IMR-90 (cell line): ENCODE measurements at regions not wholly inside any gene's neighbourhood (a gene's known extent, or its start where the extent isn't known, plus 50 kb on each side); places are given as distances from the start of the nearest gene placed in this dataset.

Source experiments
- ATAC-seq: fragments of 200-7000 bp; cut with Tn5 transposase; 2 replicates; pipeline ENCODE4 v1.9.1; 2020; ENCODE audit warnings: low read depth, mild to moderate bottlenecking, moderate library complexity
- BruUV-seq: library from RNA; stranded (reverse); fragments of 400-500 nt; replicated peaks from 2 replicates; lab custom pipeline; 2021; lab: Mats Ljungman, UMichigan
- CTCF ChIA-PET: fragments of 300-600 bp; formaldehyde crosslinking; extraction: SDS; loops from one replicate; lab custom pipeline; 2021; ENCODE audit warnings: antibody characterized with exemption; lab: Yijun Ruan, JAX
- POLR2A ChIA-PET: fragments of 300-600 bp; sonication (Branson Sonifier 250); formaldehyde crosslinking; loops from one replicate; lab custom pipeline; 2022; ENCODE audit warnings: antibody characterized with exemption; ENCODE audit not compliant: unreplicated experiment; lab: Charles Lee
- DNase-seq: peaks from one replicate; pipeline ENCODE4 v3.0.0; 2013
- H2AFZ ChIP-seq: replicated peaks from 2 replicates; pipeline ENCODE3; 2013; ENCODE audit warnings: low read length, mild to moderate bottlenecking; ENCODE audit not compliant: poor library complexity
- H2AK5ac ChIP-seq: 2 replicates; pipeline ENCODE4 v1.6.1; 2013; ENCODE audit warnings: low read depth, low read length, inconsistent platforms
- H2AK9ac ChIP-seq: replicated peaks from 2 replicates; pipeline ENCODE3; 2013; ENCODE audit warnings: mild to moderate bottlenecking, low read depth, low read length, moderate library complexity; ENCODE audit not compliant: poor library complexity
- H2BK120ac ChIP-seq: 2 replicates; pipeline ENCODE4 v1.6.1; 2013; ENCODE audit warnings: low read depth, low read length, inconsistent platforms
- H2BK15ac ChIP-seq: 3 replicates; pipeline ENCODE4 v1.6.1; 2013; ENCODE audit warnings: low read depth, low read length, inconsistent platforms
- H2BK20ac ChIP-seq: 2 replicates; pipeline ENCODE4 v1.6.1; 2013; ENCODE audit warnings: low read depth, mild to moderate bottlenecking, inconsistent platforms, low read length, moderate library complexity
- H2BK5ac ChIP-seq: 2 replicates; pipeline ENCODE4 v1.6.1; 2013; ENCODE audit warnings: mild to moderate bottlenecking, low read depth, low read length, inconsistent platforms; ENCODE audit not compliant: poor library complexity, severe bottlenecking
- H3K14ac ChIP-seq: replicated peaks from 2 replicates; pipeline ENCODE4 v1.6.1; 2013; ENCODE audit warnings: low read depth, low read length, inconsistent platforms
- H3K18ac ChIP-seq: 2 replicates; pipeline ENCODE4 v1.6.1; 2013; ENCODE audit warnings: low read depth, low read length, control low read depth
- H3K23ac ChIP-seq: 2 replicates; pipeline ENCODE4 v1.6.1; 2013; ENCODE audit warnings: low read depth, low read length, inconsistent platforms
- H3K27ac ChIP-seq: 2 replicates; pipeline ENCODE4 v1.5.1; 2013; ENCODE audit warnings: mild to moderate bottlenecking, control low read depth, low read length; ENCODE audit not compliant: insufficient read depth
- H3K27me3 ChIP-seq: 2 replicates; pipeline ENCODE4 v1.6.1; 2013; ENCODE audit warnings: low read length; ENCODE audit not compliant: control insufficient read depth, insufficient read depth
- H3K36me3 ChIP-seq: 2 replicates; pipeline ENCODE4 v1.6.1; 2013; ENCODE audit warnings: low read length, mixed read lengths; ENCODE audit not compliant: control insufficient read depth, insufficient read depth
- H3K4ac ChIP-seq: 2 replicates; pipeline ENCODE4 v1.6.1; 2013; ENCODE audit warnings: low read depth, low read length, inconsistent platforms
- H3K4me1 ChIP-seq: 2 replicates; pipeline ENCODE4 v1.6.1; 2013; ENCODE audit warnings: low read length, mixed read lengths; ENCODE audit not compliant: control insufficient read depth, insufficient read depth
- H3K4me2 ChIP-seq: 2 replicates; pipeline ENCODE4 v1.6.1; 2013; ENCODE audit warnings: low read depth, mild to moderate bottlenecking, control low read depth, low read length, moderate library complexity
- H3K4me3 ChIP-seq: 2 replicates; pipeline ENCODE4 v1.5.1; 2013; ENCODE audit warnings: low read depth, mild to moderate bottlenecking, control low read depth, low read length, moderate library complexity; ENCODE audit not compliant: insufficient read depth
- H3K56ac ChIP-seq: 2 replicates; pipeline ENCODE4 v1.6.1; 2013; ENCODE audit warnings: low read length, inconsistent platforms; ENCODE audit not compliant: insufficient read depth; ENCODE audit errors: extremely low read depth
- H3K79me1 ChIP-seq, 2 experiments: 2 replicates each; pipeline ENCODE4 v1.6.1; 2013; ENCODE audit warnings: low read length in 2 of 2, inconsistent platforms in 1 of 2, low read depth in 1 of 2
- H3K9ac ChIP-seq: 2 replicates; pipeline ENCODE4 v1.6.1; 2013; ENCODE audit warnings: low read depth, low read length, control low read depth
- H3K9me1 ChIP-seq: 2 replicates; pipeline ENCODE4 v1.6.1; 2013; ENCODE audit warnings: low read length, inconsistent platforms; ENCODE audit not compliant: insufficient read depth
- H3K9me3 ChIP-seq: 2 replicates; pipeline ENCODE4 v1.6.1; 2013; ENCODE audit warnings: low read length; ENCODE audit not compliant: control insufficient read depth, insufficient read depth
- H4K20me1 ChIP-seq: 2 replicates; pipeline ENCODE4 v1.6.1; 2013; ENCODE audit warnings: low read length, inconsistent platforms; ENCODE audit not compliant: insufficient read depth
- H4K5ac ChIP-seq: 2 replicates; pipeline ENCODE4 v1.6.1; 2013; ENCODE audit warnings: mild to moderate bottlenecking, low read depth, low read length, control low read depth
- H4K8ac ChIP-seq, 2 experiments: 2 replicates each; pipeline ENCODE4 v1.6.1; 2013; ENCODE audit warnings: low read depth in 2 of 2, low read length in 2 of 2, control low read depth in 1 of 2, inconsistent platforms in 1 of 2
- H4K91ac ChIP-seq: 2 replicates; pipeline ENCODE4 v1.6.1; 2013; ENCODE audit warnings: low read depth, low read length, inconsistent platforms; ENCODE audit not compliant: insufficient read depth
- BHLHE40 ChIP-seq: fragments of 150-350 bp; IDR thresholded peaks from 2 replicates; pipeline ENCODE4 v1.6.1; 2016; ENCODE audit warnings: mild to moderate bottlenecking, low read depth, low read length
- CEBPB ChIP-seq: IDR thresholded peaks from 2 replicates; pipeline ENCODE4 v1.6.1; 2012; ENCODE audit warnings: low read depth, low read length, improper control_type of control experiment
- CHD1 ChIP-seq: IDR thresholded peaks from 2 replicates; pipeline ENCODE4 v1.6.1; 2012; ENCODE audit warnings: low read depth, low read length, improper control_type of control experiment
- ELK1 ChIP-seq: fragments of 150-350 bp; IDR thresholded peaks from 2 replicates; pipeline ENCODE4 v1.6.1; 2016; ENCODE audit warnings: low read depth, mild to moderate bottlenecking, low read length, moderate library complexity, borderline replicate concordance
- FOS ChIP-seq: fragments of 150-350 bp; IDR thresholded peaks from 2 replicates; pipeline ENCODE4 v1.6.1; 2016; ENCODE audit warnings: low read depth, low read length
- MAFK ChIP-seq: IDR thresholded peaks from 2 replicates; pipeline ENCODE4 v1.6.1; 2012; ENCODE audit warnings: low read depth, low read length, improper control_type of control experiment
- MAZ ChIP-seq: IDR thresholded peaks from 2 replicates; pipeline ENCODE4 v1.6.1; 2012; ENCODE audit warnings: low read depth, mild to moderate bottlenecking, low read length, improper control_type of control experiment, moderate library complexity, borderline replicate concordance
- MXI1 ChIP-seq: IDR thresholded peaks from 2 replicates; pipeline ENCODE4 v1.6.1; 2012; ENCODE audit warnings: low read depth, mild to moderate bottlenecking, low read length, moderate library complexity, borderline replicate concordance
- NFE2L2 ChIP-seq: fragments of 150-350 bp; IDR thresholded peaks from 2 replicates; pipeline ENCODE4 v1.6.1; 2016; ENCODE audit warnings: low read depth, mild to moderate bottlenecking, low read length
- POLR2A ChIP-seq: IDR thresholded peaks from 2 replicates; pipeline ENCODE4 v1.6.1; 2012; ENCODE audit warnings: mild to moderate bottlenecking, low read depth, low read length
- RAD21 ChIP-seq: IDR thresholded peaks from 2 replicates; pipeline ENCODE4 v1.6.1; 2012; ENCODE audit warnings: low read length, improper control_type of control experiment
- RCOR1 ChIP-seq: IDR thresholded peaks from 2 replicates; pipeline ENCODE4 v1.6.1; 2012; ENCODE audit warnings: mild to moderate bottlenecking, low read length, improper control_type of control experiment; ENCODE audit not compliant: insufficient replicate concordance
- RFX5 ChIP-seq: IDR thresholded peaks from 2 replicates; pipeline ENCODE4 v1.8.0; 2012; ENCODE audit warnings: low read depth, mild to moderate bottlenecking, low read length, moderate library complexity
- SMC3 ChIP-seq: fragments of 150-350 bp; IDR thresholded peaks from 2 replicates; pipeline ENCODE4 v1.6.1; 2016; ENCODE audit warnings: low read depth, mild to moderate bottlenecking, antibody characterized with exemption, low read length, moderate library complexity
- WGBS, 2 experiments: methylation state at CpG; one replicate each; pipeline versions ENCODE4 v1.1.5 to v1.1.7; 2013; ENCODE audit warnings: missing lambda C conversion rate in 2 of 2; ENCODE audit not compliant: insufficient read length in 1 of 2; ENCODE audit errors: extremely low coverage in 2 of 2; 5-methylcytosine and 5-hydroxymethylcytosine counted together
- dilution Hi-C: fragments of 300-500 bp; cut with HindIII; formaldehyde crosslinking; loops from one replicate; pipeline ENCODE4 v1.14.3; 2018; ENCODE audit warnings: low sequenced_read_pairs; ENCODE audit not compliant: unreplicated experiment
- in situ Hi-C: fragments of 300-500 bp; cut with MboI; formaldehyde crosslinking; loops from 3 replicates; pipeline ENCODE4 v1.14.3; 2019; ENCODE audit warnings: low sequenced_read_pairs, inconsistent platforms, mixed read lengths
- intact Hi-C: fragments of 100-400 bp; cut with micrococcal nuclease; formaldehyde crosslinking; loops from 2 replicates; pipeline ENCODE4 v1.10.0; 2022
- TF ChIP-seq, protein P1 (sequence below): conservative IDR thresholded peaks from 2 replicates; pipeline ENCODE4 v1.5.1; 2012; ENCODE audit warnings: mild to moderate bottlenecking, low read depth, low read length, improper control_type of control experiment
- TF ChIP-seq, protein P2 (sequence below): fragments of 150-350 bp; IDR thresholded peaks from 2 replicates; pipeline ENCODE4 v1.6.1; 2017; ENCODE audit warnings: mild to moderate bottlenecking, antibody characterized with exemption, low read length, low read depth

DNA sequence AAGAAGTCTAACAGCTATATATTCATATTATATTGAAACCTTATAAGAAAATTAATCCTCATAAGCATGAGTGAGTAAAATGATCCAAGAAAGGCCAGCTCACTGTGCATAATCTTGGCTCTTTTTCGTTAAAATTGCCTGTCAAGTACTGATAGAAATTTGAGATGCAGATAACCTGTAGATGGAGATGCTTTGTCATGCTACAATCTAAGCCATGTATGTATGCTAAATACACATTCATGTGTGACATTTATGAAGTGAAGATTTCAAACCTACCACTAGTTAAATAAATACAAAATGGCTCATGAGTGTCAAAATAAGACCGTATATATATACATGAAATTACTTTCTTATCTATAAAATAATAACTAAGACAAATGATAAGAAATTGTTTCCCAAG, 1491.5 kb upstream of the PRMT6 start:
- Histone ChIP-seq H3K4me2 (no peak overlapping the region), H3K14ac (no peak overlapping the region), H3K56ac (no peak overlapping the region), H3K4me3 (no peak overlapping the region), H4K91ac (no peak overlapping the region), H3K27me3 (no peaks in the 10 kb centered on the region), H4K5ac (no peak overlapping the region), H3K27ac (no peak overlapping the region), H4K20me1 (no peaks in the 10 kb centered on the region), H3K79me1 (no peaks in the 10 kb centered on the region), H2BK20ac (no peak overlapping the region), H2BK120ac (no peak overlapping the region), H2AK5ac (no peak overlapping the region), H2AFZ (no peak overlapping the region), H4K8ac (no peak overlapping the region), H3K4me1 (no peaks in the 10 kb centered on the region), H2BK15ac (no peak overlapping the region), H3K9me1 (no peaks in the 10 kb centered on the region), H3K36me3 (no peaks in the 10 kb centered on the region), H3K23ac (no peak overlapping the region), H3K9me3 (no peaks in the 10 kb centered on the region), H2BK5ac (no peak overlapping the region), H3K18ac (no peak overlapping the region), H3K4ac (no peak overlapping the region), H3K9ac (no peak overlapping the region), H2AK9ac (no peak overlapping the region)
- in situ Hi-C loops = no loop called here
- CTCF ChIA-PET = no interaction called here
- DNase-seq (no peak), ATAC-seq (no peak)
- no TSS peak for BruUV-seq
- intact Hi-C loops = no loop called here
- no CpG with 5 or more reads among the region's 2 CpGs for WGBS, 2 experiments
- dilution Hi-C loops = no loop called here
- POLR2A ChIA-PET = no interaction called here
- no peak for TF ChIP-seq MXI1
- TF ChIP-seq FOS = no peak
- no peak for TF ChIP-seq MAZ
- TF ChIP-seq, protein P1, sequence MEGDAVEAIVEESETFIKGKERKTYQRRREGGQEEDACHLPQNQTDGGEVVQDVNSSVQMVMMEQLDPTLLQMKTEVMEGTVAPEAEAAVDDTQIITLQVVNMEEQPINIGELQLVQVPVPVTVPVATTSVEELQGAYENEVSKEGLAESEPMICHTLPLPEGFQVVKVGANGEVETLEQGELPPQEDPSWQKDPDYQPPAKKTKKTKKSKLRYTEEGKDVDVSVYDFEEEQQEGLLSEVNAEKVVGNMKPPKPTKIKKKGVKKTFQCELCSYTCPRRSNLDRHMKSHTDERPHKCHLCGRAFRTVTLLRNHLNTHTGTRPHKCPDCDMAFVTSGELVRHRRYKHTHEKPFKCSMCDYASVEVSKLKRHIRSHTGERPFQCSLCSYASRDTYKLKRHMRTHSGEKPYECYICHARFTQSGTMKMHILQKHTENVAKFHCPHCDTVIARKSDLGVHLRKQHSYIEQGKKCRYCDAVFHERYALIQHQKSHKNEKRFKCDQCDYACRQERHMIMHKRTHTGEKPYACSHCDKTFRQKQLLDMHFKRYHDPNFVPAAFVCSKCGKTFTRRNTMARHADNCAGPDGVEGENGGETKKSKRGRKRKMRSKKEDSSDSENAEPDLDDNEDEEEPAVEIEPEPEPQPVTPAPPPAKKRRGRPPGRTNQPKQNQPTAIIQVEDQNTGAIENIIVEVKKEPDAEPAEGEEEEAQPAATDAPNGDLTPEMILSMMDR = no peak
- no peak for TF ChIP-seq MAFK
- no peak for TF ChIP-seq RAD21
- TF ChIP-seq, protein P2, sequence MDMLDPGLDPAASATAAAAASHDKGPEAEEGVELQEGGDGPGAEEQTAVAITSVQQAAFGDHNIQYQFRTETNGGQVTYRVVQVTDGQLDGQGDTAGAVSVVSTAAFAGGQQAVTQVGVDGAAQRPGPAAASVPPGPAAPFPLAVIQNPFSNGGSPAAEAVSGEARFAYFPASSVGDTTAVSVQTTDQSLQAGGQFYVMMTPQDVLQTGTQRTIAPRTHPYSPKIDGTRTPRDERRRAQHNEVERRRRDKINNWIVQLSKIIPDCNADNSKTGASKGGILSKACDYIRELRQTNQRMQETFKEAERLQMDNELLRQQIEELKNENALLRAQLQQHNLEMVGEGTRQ = no peak
- no peak for TF ChIP-seq RFX5
- TF ChIP-seq POLR2A = no peak
- no peak for TF ChIP-seq CEBPB
- no peak for TF ChIP-seq SMC3
- no peak for TF ChIP-seq ELK1
- no peak for TF ChIP-seq BHLHE40
- TF ChIP-seq RCOR1 = no peak
- no peak for TF ChIP-seq NFE2L2
- no peak for TF ChIP-seq CHD1
